Endodermal cell (in vitro differentiated cells): ENCODE measurements at regions not wholly inside any gene's neighbourhood (a gene's known extent, or its start where the extent isn't known, plus 50 kb on each side); places are given as distances from the start of the nearest gene placed in this dataset.

ENCODE experiments used
- DNase-seq: peaks from one replicate; pipeline ENCODE4 v3.0.0-alpha.2; 2017
- H3K27ac ChIP-seq: 2 replicates; pipeline ENCODE4 v1.5.1; 2013; ENCODE audit warnings: mild to moderate bottlenecking, low read depth, low read length, moderate library complexity
- H3K27me3 ChIP-seq: 2 replicates; pipeline ENCODE4 v1.6.1; 2013; ENCODE audit warnings: mild to moderate bottlenecking, low read length, moderate library complexity; ENCODE audit not compliant: insufficient read depth, control insufficient read depth, poor library complexity, severe bottlenecking
- H3K36me3 ChIP-seq: 2 replicates; pipeline ENCODE4 v1.7.0; 2013; ENCODE audit warnings: mild to moderate bottlenecking, low read length, moderate library complexity; ENCODE audit not compliant: control insufficient read depth, insufficient read depth
- H3K4me1 ChIP-seq: one replicate; pipeline ENCODE4 v1.7.0; 2013; ENCODE audit warnings: low read length; ENCODE audit not compliant: control insufficient read depth, insufficient read depth
- H3K4me3 ChIP-seq: 2 replicates; pipeline ENCODE4 v1.5.1; 2013; ENCODE audit warnings: mild to moderate bottlenecking, low read length, moderate library complexity
- H3K9ac ChIP-seq: 2 replicates; pipeline ENCODE4 v1.6.1; 2013; ENCODE audit warnings: mild to moderate bottlenecking, low read length, moderate library complexity; ENCODE audit not compliant: poor library complexity, severe bottlenecking; ENCODE audit errors: extremely low read depth
- H3K9me3 ChIP-seq: 2 replicates; pipeline ENCODE4 v1.6.1; 2013; ENCODE audit warnings: mild to moderate bottlenecking, low read length, moderate library complexity; ENCODE audit not compliant: control insufficient read depth
- H3K27ac Mint-ChIP-seq: 2 replicates; pipeline ENCODE4 v1.8.0; 2020; ENCODE audit warnings: mixed read lengths
- H3K27me3 Mint-ChIP-seq: 2 replicates; pipeline ENCODE4 v1.8.0; 2021; ENCODE audit warnings: mild to moderate bottlenecking, mixed read lengths; ENCODE audit not compliant: insufficient read depth
- H3K36me3 Mint-ChIP-seq: 2 replicates; pipeline ENCODE4 v1.8.0; 2020; ENCODE audit warnings: low read depth, mixed read lengths
- H3K4me1 Mint-ChIP-seq: 2 replicates; pipeline ENCODE4 v1.8.0; 2020; ENCODE audit warnings: mixed read lengths
- H3K4me3 Mint-ChIP-seq: 2 replicates; pipeline ENCODE4 v1.8.0; 2020; ENCODE audit warnings: mild to moderate bottlenecking, moderate library complexity, mixed read lengths
- H3K9me3 Mint-ChIP-seq: 2 replicates; pipeline ENCODE4 v1.8.0; 2020; ENCODE audit warnings: mild to moderate bottlenecking, mixed read lengths
- WGBS, 2 experiments: methylation state at CpG; one replicate each; pipeline versions ENCODE4 v1.1.5 to v1.1.7; 2013; ENCODE audit warnings: missing lambda C conversion rate in 2 of 2, mixed read lengths in 1 of 2; ENCODE audit not compliant: insufficient coverage in 1 of 2, insufficient read length in 1 of 2; 5-methylcytosine and 5-hydroxymethylcytosine counted together
- TF ChIP-seq, protein P1 (sequence below): fragments of 200-600 bp; sonication (generic); conservative IDR thresholded peaks from 2 replicates; pipeline ENCODE4 v1.5.0; 2021; ENCODE audit warnings: antibody characterized with exemption, mild to moderate bottlenecking

DNA sequence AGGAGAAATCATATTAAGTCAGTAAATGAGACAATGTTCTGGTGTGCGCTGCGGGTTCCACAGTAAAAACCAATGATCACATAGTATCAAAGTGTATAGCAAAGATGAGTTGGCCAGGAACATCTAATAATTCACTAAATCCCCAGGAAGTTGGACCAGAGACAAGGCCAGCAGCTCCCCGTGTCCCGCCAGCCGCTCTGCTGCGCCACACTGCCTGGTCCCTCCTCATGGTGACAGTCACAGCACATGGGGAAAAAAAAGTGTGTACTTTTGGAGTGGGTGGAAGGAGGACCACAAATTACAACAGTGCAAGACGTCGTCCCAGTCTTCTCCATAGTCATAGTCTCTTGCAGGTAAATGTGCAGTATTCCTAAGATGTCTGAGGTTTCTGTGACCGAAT, 239.0 kb upstream of the RNF32 start:
- H3K4me1 ChIP-seq: no peaks in the 10 kb centered on the region
- H3K4me3 ChIP-seq: no peak overlapping the region
- H3K36me3 Mint-ChIP-seq: no peaks in the 10 kb centered on the region
- no peak overlapping the region for H3K27ac Mint-ChIP-seq
- H3K4me3 Mint-ChIP-seq: no peak overlapping the region
- no peaks in the 10 kb centered on the region for H3K9me3 Mint-ChIP-seq
- H3K27ac ChIP-seq: no peak overlapping the region
- DNase-seq: no peak
- no peaks in the 10 kb centered on the region for H3K4me1 Mint-ChIP-seq
- no peaks in the 10 kb centered on the region for H3K27me3 ChIP-seq
- TF ChIP-seq, protein P1, sequence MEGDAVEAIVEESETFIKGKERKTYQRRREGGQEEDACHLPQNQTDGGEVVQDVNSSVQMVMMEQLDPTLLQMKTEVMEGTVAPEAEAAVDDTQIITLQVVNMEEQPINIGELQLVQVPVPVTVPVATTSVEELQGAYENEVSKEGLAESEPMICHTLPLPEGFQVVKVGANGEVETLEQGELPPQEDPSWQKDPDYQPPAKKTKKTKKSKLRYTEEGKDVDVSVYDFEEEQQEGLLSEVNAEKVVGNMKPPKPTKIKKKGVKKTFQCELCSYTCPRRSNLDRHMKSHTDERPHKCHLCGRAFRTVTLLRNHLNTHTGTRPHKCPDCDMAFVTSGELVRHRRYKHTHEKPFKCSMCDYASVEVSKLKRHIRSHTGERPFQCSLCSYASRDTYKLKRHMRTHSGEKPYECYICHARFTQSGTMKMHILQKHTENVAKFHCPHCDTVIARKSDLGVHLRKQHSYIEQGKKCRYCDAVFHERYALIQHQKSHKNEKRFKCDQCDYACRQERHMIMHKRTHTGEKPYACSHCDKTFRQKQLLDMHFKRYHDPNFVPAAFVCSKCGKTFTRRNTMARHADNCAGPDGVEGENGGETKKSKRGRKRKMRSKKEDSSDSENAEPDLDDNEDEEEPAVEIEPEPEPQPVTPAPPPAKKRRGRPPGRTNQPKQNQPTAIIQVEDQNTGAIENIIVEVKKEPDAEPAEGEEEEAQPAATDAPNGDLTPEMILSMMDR: no peak
- no peaks in the 10 kb centered on the region for H3K27me3 Mint-ChIP-seq
- 88 to 98% methylated on average over 7 to 9 of the region's 9 CpGs for WGBS, 2 experiments
- H3K9me3 ChIP-seq: peaks cover 5% of the 10 kb centered on the region
- no peaks in the 10 kb centered on the region for H3K36me3 ChIP-seq
- H3K9ac ChIP-seq: no peak overlapping the region

DNA sequence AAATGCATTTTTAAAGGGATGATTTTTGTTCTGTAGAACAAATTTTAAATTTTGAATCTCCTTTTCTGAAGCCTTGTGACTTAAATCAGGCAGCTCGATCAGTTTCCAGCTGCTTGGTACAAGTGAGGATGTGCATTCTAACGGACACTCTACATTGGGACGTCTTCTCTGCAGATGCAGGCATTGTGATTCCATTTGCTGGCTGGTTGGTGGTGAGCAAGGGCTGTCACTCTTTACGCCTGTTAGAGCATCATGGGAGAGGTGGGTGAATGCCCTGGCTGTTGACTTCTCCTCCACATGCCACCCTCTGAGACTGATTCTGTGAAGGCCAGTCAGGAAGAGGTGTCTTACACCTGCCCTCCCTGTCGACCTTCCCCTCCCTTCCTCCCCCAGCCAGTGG, 240.5 kb upstream of the RNF32 start:
- Histone ChIP-seq H3K27ac (no peak overlapping the region), H3K4me1 (no peaks in the 10 kb centered on the region), H3K27me3 (no peaks in the 10 kb centered on the region), H3K9me3 (peaks cover 5% of the 10 kb centered on the region), H3K4me3 (no peak overlapping the region), H3K9ac (no peak overlapping the region), H3K36me3 (no peaks in the 10 kb centered on the region)
- WGBS, 2 experiments: 85 to 86% methylated on average over 1 to 5 of the region's 5 CpGs
- H3K4me1 Mint-ChIP-seq: no peaks in the 10 kb centered on the region
- DNase-seq: no peak
- H3K4me3 Mint-ChIP-seq: no peak overlapping the region
- no peaks in the 10 kb centered on the region for H3K9me3 Mint-ChIP-seq
- TF ChIP-seq, protein P1: no peak
- no peaks in the 10 kb centered on the region for H3K36me3 Mint-ChIP-seq
- H3K27me3 Mint-ChIP-seq: no peaks in the 10 kb centered on the region
- no peak overlapping the region for H3K27ac Mint-ChIP-seq

DNA sequence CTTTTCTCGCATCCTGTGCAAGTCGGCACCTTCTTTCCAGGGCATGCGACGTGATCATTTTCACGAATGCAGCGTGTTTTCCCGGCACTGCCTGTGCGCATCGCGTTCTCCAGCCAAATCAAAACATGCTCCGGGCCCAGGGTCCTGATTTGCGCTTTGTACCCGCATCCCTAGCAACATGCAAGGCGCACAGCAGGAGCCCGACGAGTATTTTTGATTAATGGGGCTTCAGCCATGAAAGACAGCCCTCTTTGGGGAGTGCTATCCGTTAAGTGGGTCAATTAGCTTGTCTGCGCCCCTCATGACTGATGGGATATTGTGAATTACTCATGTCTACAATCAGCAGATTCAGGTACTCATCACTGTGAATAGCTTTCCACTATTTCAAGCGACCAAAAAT, 243.3 kb upstream of the RNF32 start:
- no peak for DNase-seq
- TF ChIP-seq, protein P1: no peak
- Histone ChIP-seq H3K4me3 (no peak overlapping the region), H3K27ac (no peak overlapping the region), H3K9ac (no peak overlapping the region), H3K4me1 (no peaks in the 10 kb centered on the region), H3K27me3 (no peaks in the 10 kb centered on the region), H3K36me3 (no peaks in the 10 kb centered on the region), H3K9me3 (peaks cover 5% of the 10 kb centered on the region)
- H3K27me3 Mint-ChIP-seq: no peaks in the 10 kb centered on the region
- H3K27ac Mint-ChIP-seq: no peak overlapping the region
- 90 to 92% methylated on average over 14 to 19 of the region's 19 CpGs for WGBS, 2 experiments
- H3K36me3 Mint-ChIP-seq: no peaks in the 10 kb centered on the region
- no peak overlapping the region for H3K4me3 Mint-ChIP-seq
- H3K9me3 Mint-ChIP-seq: no peaks in the 10 kb centered on the region
- H3K4me1 Mint-ChIP-seq: no peaks in the 10 kb centered on the region
